Endothelial cell of umbilical vein (primary cell): ENCODE measurements at regions not wholly inside any gene's neighbourhood (a gene's known extent, or its start where the extent isn't known, plus 50 kb on each side); places are given as distances from the start of the nearest gene placed in this dataset.
"Not testable (repeated sequence)": the region's sequence is repeated elsewhere in the genome, so short reads cannot be mapped to it uniquely, and the experiment has no call there.

Experiments used
- EZH2 ChIP-seq: IDR thresholded peaks from 2 replicates; pipeline ENCODE4 v1.6.1; 2012; ENCODE audit warnings: borderline replicate concordance, low read depth, mild to moderate bottlenecking, moderate library complexity, low read length, inconsistent platforms; ENCODE audit not compliant: severe bottlenecking
- FOS ChIP-seq: IDR thresholded peaks from 2 replicates; pipeline ENCODE4 v1.6.1; 2011; ENCODE audit warnings: mild to moderate bottlenecking, low read length, moderate library complexity, borderline replicate concordance; ENCODE audit not compliant: insufficient read depth
- GATA2 ChIP-seq: IDR thresholded peaks from 2 replicates; pipeline ENCODE4 v1.7.0; 2011; ENCODE audit warnings: low read depth, mild to moderate bottlenecking, moderate library complexity, mixed read lengths, low read length; ENCODE audit not compliant: insufficient read length, insufficient read depth
- JUN ChIP-seq: IDR thresholded peaks from 2 replicates; pipeline ENCODE4 v1.6.1; 2011; ENCODE audit warnings: borderline replicate concordance, low read depth; ENCODE audit not compliant: insufficient read length, insufficient read depth
- MYC ChIP-seq: IDR thresholded peaks from one replicate; pipeline ENCODE4 v1.6.1; 2011; ENCODE audit warnings: mild to moderate bottlenecking, low read depth, low read length
- POLR2A ChIP-seq: IDR thresholded peaks from 2 replicates; pipeline ENCODE4 v1.6.1; 2012; ENCODE audit warnings: low read depth, mild to moderate bottlenecking, control low read depth, low read length
- POLR2AphosphoS5 ChIP-seq: IDR thresholded peaks from 2 replicates; pipeline ENCODE4 v1.6.1; 2012; ENCODE audit warnings: low read depth, mild to moderate bottlenecking, control low read depth, low read length, moderate library complexity; ENCODE audit not compliant: insufficient read depth
- TF ChIP-seq, protein P1 (sequence below), 2 donors: IDR thresholded peaks; 1 replicate in 1 of 2; 2 replicates in 1 of 2; pipeline ENCODE4 v1.5.1; 2011; ENCODE audit warnings: low read length in 2 of 2, mild to moderate bottlenecking in 2 of 2, moderate library complexity in 2 of 2, control low read depth in 1 of 2, inconsistent platforms in 1 of 2, low read depth in 1 of 2; ENCODE audit not compliant: insufficient read depth in 1 of 2; ENCODE audit errors: extremely low read depth in 1 of 2
- TF ChIP-seq, protein P2 (sequence below): IDR thresholded peaks from 2 replicates; pipeline ENCODE4 v1.6.1; 2011; ENCODE audit not compliant: insufficient read depth, insufficient read length

DNA sequence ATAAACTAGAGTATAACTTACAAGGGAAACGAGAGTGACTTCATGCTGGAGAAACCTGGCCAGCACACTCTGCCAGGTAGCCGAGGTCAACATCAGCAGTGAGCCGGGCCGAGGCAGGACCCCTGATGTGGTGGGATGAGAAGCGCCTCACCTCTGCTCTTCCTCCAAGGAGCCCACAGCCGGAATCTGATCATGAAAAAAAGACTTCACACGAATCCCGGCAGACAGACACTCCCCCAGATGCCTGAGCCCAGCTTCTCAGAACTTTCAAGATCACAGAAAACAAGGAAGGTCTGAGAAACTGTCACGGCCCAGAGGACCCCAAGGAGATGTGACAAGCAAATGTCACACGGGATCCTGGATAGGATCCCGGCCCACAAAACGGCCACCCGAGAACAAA lies 116.9 kb upstream of the FAM20C start:
- TF ChIP-seq, protein P1, sequence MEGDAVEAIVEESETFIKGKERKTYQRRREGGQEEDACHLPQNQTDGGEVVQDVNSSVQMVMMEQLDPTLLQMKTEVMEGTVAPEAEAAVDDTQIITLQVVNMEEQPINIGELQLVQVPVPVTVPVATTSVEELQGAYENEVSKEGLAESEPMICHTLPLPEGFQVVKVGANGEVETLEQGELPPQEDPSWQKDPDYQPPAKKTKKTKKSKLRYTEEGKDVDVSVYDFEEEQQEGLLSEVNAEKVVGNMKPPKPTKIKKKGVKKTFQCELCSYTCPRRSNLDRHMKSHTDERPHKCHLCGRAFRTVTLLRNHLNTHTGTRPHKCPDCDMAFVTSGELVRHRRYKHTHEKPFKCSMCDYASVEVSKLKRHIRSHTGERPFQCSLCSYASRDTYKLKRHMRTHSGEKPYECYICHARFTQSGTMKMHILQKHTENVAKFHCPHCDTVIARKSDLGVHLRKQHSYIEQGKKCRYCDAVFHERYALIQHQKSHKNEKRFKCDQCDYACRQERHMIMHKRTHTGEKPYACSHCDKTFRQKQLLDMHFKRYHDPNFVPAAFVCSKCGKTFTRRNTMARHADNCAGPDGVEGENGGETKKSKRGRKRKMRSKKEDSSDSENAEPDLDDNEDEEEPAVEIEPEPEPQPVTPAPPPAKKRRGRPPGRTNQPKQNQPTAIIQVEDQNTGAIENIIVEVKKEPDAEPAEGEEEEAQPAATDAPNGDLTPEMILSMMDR (IDR thresholded peaks at IDR 0.05; ENCODE audit: extremely low read depth in 1 of 2, insufficient read depth in 1 of 2, low read depth in 1 of 2, low read length in 2 of 2): not testable (repeated sequence)
- TF ChIP-seq EZH2, JUN, POLR2A, POLR2AphosphoS5, MYC, FOS, GATA2: not testable (repeated sequence)
- TF ChIP-seq, protein P2, sequence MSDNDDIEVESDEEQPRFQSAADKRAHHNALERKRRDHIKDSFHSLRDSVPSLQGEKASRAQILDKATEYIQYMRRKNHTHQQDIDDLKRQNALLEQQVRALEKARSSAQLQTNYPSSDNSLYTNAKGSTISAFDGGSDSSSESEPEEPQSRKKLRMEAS: not testable (repeated sequence)
